ENCODE measurements at regions not wholly inside any gene's neighbourhood (a gene's known extent, or its start where the extent isn't known, plus 50 kb on each side); places are given as distances from the start of the nearest gene placed in this dataset.

GRCh38 chr12:42686514-42687172 lies 97.1 kb upstream of the PRICKLE1 start:
- Histone ChIP-seq H3K27me3 (ENCODE audit: insufficient read depth, low read depth, low read length) (no peaks in the 10 kb centered on the region), H3K4me2 (ENCODE audit: low read length) (no peak overlapping the region), H3K27ac (ENCODE audit: low read length) (no peak overlapping the region), H3F3A (ENCODE audit: insufficient read depth, low read length, poor library complexity, severe bottlenecking) (no peaks in the 10 kb centered on the region), H3K36me3 (ENCODE audit: insufficient read depth, low read length) (no peaks in the 10 kb centered on the region), H3K9ac (ENCODE audit: low read length) (no peak overlapping the region), H3K79me2 (replicated peaks; ENCODE audit: insufficient read depth, low read length) (no peaks in the 10 kb centered on the region), H3K9me2 (ENCODE audit: insufficient read depth, low read length) (no peaks in the 10 kb centered on the region), H4K20me1 (ENCODE audit: insufficient read depth) (no peaks in the 10 kb centered on the region), H3K9me3 (ENCODE audit: low read length) (no peaks in the 10 kb centered on the region), H2AFZ (ENCODE audit: low read depth, low read length) (no peak overlapping the region), H3K4me3 (ENCODE audit: low read length) (no peak overlapping the region)
- TF ChIP-seq EP300 (conservative IDR thresholded peaks at IDR 0.05; ENCODE audit: poor library complexity, severe bottlenecking) (no peak), RAD21 (conservative IDR thresholded peaks at IDR 0.05) (no peak), MXI1 (conservative IDR thresholded peaks at IDR 0.05; ENCODE audit: poor library complexity, severe bottlenecking) (no peak), TAF1 (IDR thresholded peaks at IDR 0.05; ENCODE audit: low read depth) (no peak), EZH2 (IDR thresholded peaks at IDR 0.05; ENCODE audit: borderline replicate concordance, insufficient read depth, low read length, poor library complexity, severe bottlenecking) (no peak), POLR2AphosphoS5 (IDR thresholded peaks at IDR 0.05) (no peak), REST (IDR thresholded peaks at IDR 0.05; ENCODE audit: borderline replicate concordance) (no peak), CTCF (IDR thresholded peaks at IDR 0.05; ENCODE audit: poor library complexity, severe bottlenecking) (no peak), SMC3 (conservative IDR thresholded peaks at IDR 0.05; ENCODE audit: poor library complexity) (no peak)

GRCh38 chr12:42684802-42685071 lies 95.2 kb upstream of the PRICKLE1 start:
- no peaks in the 10 kb centered on the region for H3K27me3 ChIP-seq (ENCODE audit: insufficient read depth, low read depth, low read length)
- H3K36me3 ChIP-seq (ENCODE audit: insufficient read depth, low read length) = no peaks in the 10 kb centered on the region
- no peaks in the 10 kb centered on the region for H3K9me2 ChIP-seq (ENCODE audit: insufficient read depth, low read length)
- no peaks in the 10 kb centered on the region for H3K79me2 ChIP-seq (replicated peaks; ENCODE audit: insufficient read depth, low read length)
- TF ChIP-seq REST (IDR thresholded peaks at IDR 0.05; ENCODE audit: borderline replicate concordance) (no peak), SMC3 (conservative IDR thresholded peaks at IDR 0.05; ENCODE audit: poor library complexity) (no peak), CTCF (IDR thresholded peaks at IDR 0.05; ENCODE audit: poor library complexity, severe bottlenecking) (no peak), MXI1 (conservative IDR thresholded peaks at IDR 0.05; ENCODE audit: poor library complexity, severe bottlenecking) (no peak)
- H3K4me2 ChIP-seq (ENCODE audit: low read length) = no peak overlapping the region
- no peaks in the 10 kb centered on the region for H3K9me3 ChIP-seq (ENCODE audit: low read length)
- no peak overlapping the region for H3K27ac ChIP-seq (ENCODE audit: low read length)
- H4K20me1 ChIP-seq (ENCODE audit: insufficient read depth) = no peaks in the 10 kb centered on the region
- H2AFZ ChIP-seq (ENCODE audit: low read depth, low read length) = no peak overlapping the region
- no peak overlapping the region for H3K9ac ChIP-seq (ENCODE audit: low read length)
- H3F3A ChIP-seq (ENCODE audit: insufficient read depth, low read length, poor library complexity, severe bottlenecking) = no peaks in the 10 kb centered on the region
- H3K4me3 ChIP-seq (ENCODE audit: low read length) = no peak overlapping the region
